ENCODE measurements at regions not wholly inside any gene's neighbourhood (a gene's known extent, or its start where the extent isn't known, plus 50 kb on each side); places are given as distances from the start of the nearest gene placed in this dataset.
"Not testable (repeated sequence)": the region's sequence is repeated elsewhere in the genome, so short reads cannot be mapped to it uniquely, and the experiment has no call there.

GRCh38 chr21:16108561-16109075 lies 378.8 kb downstream of the USP25 start:
- CTCF ChIA-PET, result no interaction called here
- intact Hi-C loops (cut with micrococcal nuclease), result no loop called here
- H3K4me1 Mint-ChIP-seq (ENCODE audit: low read depth), result no peaks in the 10 kb centered on the region
- no peaks in the 10 kb centered on the region for H3K36me3 Mint-ChIP-seq (ENCODE audit: low read depth)
- H3K4me3 Mint-ChIP-seq, result no peak overlapping the region
- H3K27me3 Mint-ChIP-seq (ENCODE audit: low read depth), result peaks cover 2% of the 10 kb centered on the region
- no peaks in the 10 kb centered on the region for H3K9me3 Mint-ChIP-seq
- no peak overlapping the region for H3K27ac Mint-ChIP-seq
- DNase-seq, result no peak

GRCh38 chr21:16113052-16113715 lies 383.4 kb downstream of the USP25 start:
- Mint-ChIP-seq H3K36me3 (ENCODE audit: low read depth) (no peaks in the 10 kb centered on the region), H3K4me1 (ENCODE audit: low read depth) (no peaks in the 10 kb centered on the region), H3K4me3 (no peak overlapping the region), H3K9me3 (peaks cover 1% of the 10 kb centered on the region), H3K27me3 (ENCODE audit: low read depth) (no peaks in the 10 kb centered on the region), H3K27ac (no peak overlapping the region)
- intact Hi-C loops (cut with micrococcal nuclease), result no loop called here
- DNase-seq, result no peak
- CTCF ChIA-PET, result interaction anchor here (0.6 kb wide), 1 partner anchor 240 kb away, joined by 3 read pairs; no protein-coding TSS in a partner anchor

- DNase-seq, result no peak
- Mint-ChIP-seq H3K9me3 (peaks cover 1% of the 10 kb centered on the region), H3K27me3 (ENCODE audit: low read depth) (no peaks in the 10 kb centered on the region), H3K27ac (no peak overlapping the region), H3K4me3 (no peak overlapping the region), H3K36me3 (ENCODE audit: low read depth) (no peaks in the 10 kb centered on the region), H3K4me1 (ENCODE audit: low read depth) (no peaks in the 10 kb centered on the region)
- CTCF ChIA-PET, result no interaction called here
- intact Hi-C loops (cut with micrococcal nuclease), result no loop called here
Measured at GRCh38 chr21:16115461-16115860, 385.7 kb downstream of the USP25 start.

- no peaks in the 10 kb centered on the region for H3K4me1 Mint-ChIP-seq (ENCODE audit: low read depth)
- peaks cover 1% of the 10 kb centered on the region for H3K9me3 Mint-ChIP-seq
- H3K27ac Mint-ChIP-seq, result no peak overlapping the region
- intact Hi-C loops (cut with micrococcal nuclease), result no loop called here
- H3K4me3 Mint-ChIP-seq, result no peak overlapping the region
- no peak for DNase-seq
- H3K27me3 Mint-ChIP-seq (ENCODE audit: low read depth), result no peaks in the 10 kb centered on the region
- no peaks in the 10 kb centered on the region for H3K36me3 Mint-ChIP-seq (ENCODE audit: low read depth)
- CTCF ChIA-PET, result no interaction called here
Measured at GRCh38 chr21:16116069-16116468, 386.3 kb downstream of the USP25 start.

GRCh38 chr21:16116798-16117197 lies 387.0 kb downstream of the USP25 start:
- intact Hi-C loops (cut with micrococcal nuclease), result no loop called here
- Mint-ChIP-seq H3K27ac (no peak overlapping the region), H3K4me1 (ENCODE audit: low read depth) (no peaks in the 10 kb centered on the region), H3K9me3 (peaks cover 1% of the 10 kb centered on the region), H3K27me3 (ENCODE audit: low read depth) (no peaks in the 10 kb centered on the region), H3K36me3 (ENCODE audit: low read depth) (no peaks in the 10 kb centered on the region), H3K4me3 (no peak overlapping the region)
- CTCF ChIA-PET, result no interaction called here
- DNase-seq, result no peak

- CTCF ChIA-PET, result no interaction called here
- no peak for DNase-seq
- no peaks in the 10 kb centered on the region for H3K27me3 Mint-ChIP-seq (ENCODE audit: low read depth)
- H3K27ac Mint-ChIP-seq, result no peak overlapping the region
- no peaks in the 10 kb centered on the region for H3K4me1 Mint-ChIP-seq (ENCODE audit: low read depth)
- no peaks in the 10 kb centered on the region for H3K36me3 Mint-ChIP-seq (ENCODE audit: low read depth)
- no peak overlapping the region for H3K4me3 Mint-ChIP-seq
- intact Hi-C loops (cut with micrococcal nuclease), result no loop called here
- H3K9me3 Mint-ChIP-seq, result peaks cover 1% of the 10 kb centered on the region
Measured at GRCh38 chr21:16117331-16117730, 387.5 kb downstream of the USP25 start.

- Mint-ChIP-seq H3K4me1 (ENCODE audit: low read depth) (no peaks in the 10 kb centered on the region), H3K36me3 (ENCODE audit: low read depth) (no peaks in the 10 kb centered on the region), H3K27me3 (ENCODE audit: low read depth) (no peaks in the 10 kb centered on the region), H3K27ac (no peak overlapping the region), H3K4me3 (no peak overlapping the region), H3K9me3 (peaks cover 1% of the 10 kb centered on the region)
- CTCF ChIA-PET, result no interaction called here
- intact Hi-C loops (cut with micrococcal nuclease), result no loop called here
- no peak for DNase-seq
Measured at GRCh38 chr21:16117851-16118590, 388.2 kb downstream of the USP25 start.

GRCh38 chr21:16124378-16125138 lies 394.8 kb downstream of the USP25 start:
- Mint-ChIP-seq H3K4me1 (ENCODE audit: low read depth) (no peaks in the 10 kb centered on the region), H3K36me3 (ENCODE audit: low read depth) (no peaks in the 10 kb centered on the region), H3K27ac (no peak overlapping the region), H3K9me3 (no peaks in the 10 kb centered on the region), H3K4me3 (no peak overlapping the region), H3K27me3 (ENCODE audit: low read depth) (no peaks in the 10 kb centered on the region)
- intact Hi-C loops (cut with micrococcal nuclease), result no loop called here
- DNase-seq, result no peak
- CTCF ChIA-PET, result interaction anchor here (0.6 kb wide), 1 partner anchor 41 kb away, joined by 3 read pairs; no protein-coding TSS in a partner anchor

- Mint-ChIP-seq H3K27ac (no peak overlapping the region), H3K27me3 (ENCODE audit: low read depth) (no peaks in the 10 kb centered on the region), H3K4me3 (no peak overlapping the region), H3K4me1 (ENCODE audit: low read depth) (no peaks in the 10 kb centered on the region), H3K36me3 (ENCODE audit: low read depth) (no peaks in the 10 kb centered on the region), H3K9me3 (peaks cover 3% of the 10 kb centered on the region)
- CTCF ChIA-PET, result no interaction called here
- intact Hi-C loops (cut with micrococcal nuclease), result no loop called here
- DNase-seq, result no peak
Measured at GRCh38 chr21:16125274-16125673, 395.5 kb downstream of the USP25 start.

- H3K27me3 Mint-ChIP-seq (ENCODE audit: low read depth); H3K36me3 Mint-ChIP-seq (ENCODE audit: low read depth); H3K4me3 Mint-ChIP-seq; H3K27ac Mint-ChIP-seq; intact Hi-C loops (cut with micrococcal nuclease); DNase-seq; H3K4me1 Mint-ChIP-seq (ENCODE audit: low read depth); CTCF ChIA-PET: not testable (repeated sequence)
- peaks cover 15% of the 10 kb centered on the region for H3K9me3 Mint-ChIP-seq
Measured at GRCh38 chr21:16132453-16132852, 402.7 kb downstream of the USP25 start.

- Mint-ChIP-seq H3K27ac (no peak overlapping the region), H3K9me3 (peaks cover 15% of the 10 kb centered on the region), H3K27me3 (ENCODE audit: low read depth) (peaks cover 2% of the 10 kb centered on the region), H3K36me3 (ENCODE audit: low read depth) (no peaks in the 10 kb centered on the region), H3K4me3 (no peak overlapping the region), H3K4me1 (ENCODE audit: low read depth) (no peaks in the 10 kb centered on the region)
- no peak for DNase-seq
- intact Hi-C loops (cut with micrococcal nuclease), result no loop called here
- CTCF ChIA-PET, result no interaction called here
Measured at GRCh38 chr21:16133248-16133647, 403.5 kb downstream of the USP25 start.

- Mint-ChIP-seq H3K4me1 (ENCODE audit: low read depth) (no peaks in the 10 kb centered on the region), H3K36me3 (ENCODE audit: low read depth) (no peaks in the 10 kb centered on the region), H3K27me3 (ENCODE audit: low read depth) (peaks cover 2% of the 10 kb centered on the region), H3K4me3 (no peak overlapping the region), H3K9me3 (peaks cover 15% of the 10 kb centered on the region), H3K27ac (no peak overlapping the region)
- intact Hi-C loops (cut with micrococcal nuclease), result no loop called here
- CTCF ChIA-PET, result no interaction called here
- no peak for DNase-seq
Measured at GRCh38 chr21:16134134-16134533, 404.4 kb downstream of the USP25 start.
